Vagina (tissue), 2 donors: ENCODE measurements at regions not wholly inside any gene's neighbourhood (a gene's known extent, or its start where the extent isn't known, plus 50 kb on each side); places are given as distances from the start of the nearest gene placed in this dataset.

Experiments
- DNase-seq, 2 donors: peaks; one replicate each; pipeline ENCODE4 v3.0.0-alpha.2; 2017; ENCODE audit errors: extremely low spot score in 2 of 2
- H3K27ac ChIP-seq: fragments of 200-600 bp; sonication (generic); one replicate; pipeline ENCODE4 v1.5.1; 2019
- H3K27me3 ChIP-seq: fragments of 200-600 bp; sonication (generic); one replicate; pipeline ENCODE4 v1.5.1; 2019
- H3K36me3 ChIP-seq, 2 donors: fragments of 200-600 bp; sonication (generic); one replicate each; pipeline ENCODE4 v1.5.1; 2017 to 2019
- H3K4me1 ChIP-seq: fragments of 200-600 bp; sonication (generic); one replicate; pipeline ENCODE4 v1.5.1; 2019
- H3K4me3 ChIP-seq, 2 donors: fragments of 200-600 bp; sonication (generic); 1 replicate in 1 of 2; 2 replicates in 1 of 2; pipeline ENCODE4 v1.5.1; 2016 to 2019
- H3K9me3 ChIP-seq: fragments of 200-600 bp; sonication (generic); one replicate; pipeline ENCODE4 v1.5.1; 2019
- CTCF ChIP-seq, 3 experiments: fragments of 450-650 bp in 2 of 3; fragments of 200-600 bp in 1 of 3; sonication (generic) in 1 of 3; IDR thresholded peaks; one replicate each; pipeline ENCODE4 v1.5.1; 2017 to 2019; ENCODE audit warnings: antibody characterized with exemption in 3 of 3, mild to moderate bottlenecking in 2 of 3, moderate library complexity in 2 of 3
- POLR2A ChIP-seq, 2 donors: fragments of 450-650 bp; IDR thresholded peaks; one replicate each; pipeline ENCODE4 v1.6.1; 2017; ENCODE audit warnings: antibody characterized with exemption in 2 of 2, mild to moderate bottlenecking in 2 of 2, moderate library complexity in 2 of 2
- POLR2AphosphoS5 ChIP-seq, 2 donors: sonication (generic); formaldehyde crosslinking; IDR thresholded peaks; one replicate each; pipeline ENCODE4 v1.9.0; 2017; ENCODE audit warnings: antibody characterized with exemption in 2 of 2, mild to moderate bottlenecking in 2 of 2, low read depth in 1 of 2; ENCODE audit not compliant: insufficient read depth in 1 of 2
- intact Hi-C: fragments of 100-400 bp; cut with DNase I; formaldehyde crosslinking; loops from one replicate; pipeline ENCODE4 v1.15.1; 2023

GRCh38 chr5:178790371-178790770 lies 59.9 kb upstream of the ZNF354A start:
- H3K9me3 ChIP-seq, result no peaks in the 10 kb centered on the region
- no peak overlapping the region for H3K4me3 ChIP-seq
- TF ChIP-seq POLR2AphosphoS5 (IDR thresholded peaks at IDR 0.05; ENCODE audit: insufficient read depth in 1 of 2, low read depth in 1 of 2) (no peak), CTCF (IDR thresholded peaks at IDR 0.05) (no peak), POLR2A (IDR thresholded peaks at IDR 0.05) (no peak)
- peaks cover 5% of the 10 kb centered on the region for H3K4me1 ChIP-seq
- H3K27me3 ChIP-seq, result no peaks in the 10 kb centered on the region
- H3K36me3 ChIP-seq, result no peaks in the 10 kb centered on the region
- intact Hi-C loops, result no loop called here
- no peak overlapping the region for H3K27ac ChIP-seq
- DNase-seq, result no peak

- Histone ChIP-seq H3K9me3 (no peaks in the 10 kb centered on the region), H3K27ac (no peak overlapping the region), H3K4me1 (peaks cover 5% of the 10 kb centered on the region), H3K27me3 (no peaks in the 10 kb centered on the region), H3K4me3 (no peak overlapping the region), H3K36me3 (no peaks in the 10 kb centered on the region)
- TF ChIP-seq CTCF (IDR thresholded peaks at IDR 0.05) (no peak), POLR2A (IDR thresholded peaks at IDR 0.05) (no peak), POLR2AphosphoS5 (IDR thresholded peaks at IDR 0.05; ENCODE audit: insufficient read depth in 1 of 2, low read depth in 1 of 2) (no peak)
- DNase-seq, result no peak
- intact Hi-C loops, result no loop called here
Measured at GRCh38 chr5:178788381-178789085, 58.1 kb upstream of the ZNF354A start.

- TF ChIP-seq POLR2AphosphoS5 (IDR thresholded peaks at IDR 0.05; ENCODE audit: insufficient read depth in 1 of 2, low read depth in 1 of 2) (no peak), CTCF (IDR thresholded peaks at IDR 0.05) (no peak), POLR2A (IDR thresholded peaks at IDR 0.05) (no peak)
- Histone ChIP-seq H3K9me3 (no peaks in the 10 kb centered on the region), H3K27me3 (no peaks in the 10 kb centered on the region), H3K36me3 (no peaks in the 10 kb centered on the region), H3K27ac (no peak overlapping the region), H3K4me1 (peaks cover 5% of the 10 kb centered on the region), H3K4me3 (no peak overlapping the region)
- intact Hi-C loops, result no loop called here
- DNase-seq, result no peak
Measured at GRCh38 chr5:178787889-178788288, 57.4 kb upstream of the ZNF354A start.

- Histone ChIP-seq H3K4me3 (no peak overlapping the region), H3K4me1 (peaks cover 5% of the 10 kb centered on the region), H3K27me3 (no peaks in the 10 kb centered on the region), H3K27ac (no peak overlapping the region), H3K9me3 (no peaks in the 10 kb centered on the region), H3K36me3 (no peaks in the 10 kb centered on the region)
- intact Hi-C loops, result no loop called here
- TF ChIP-seq POLR2AphosphoS5 (IDR thresholded peaks at IDR 0.05; ENCODE audit: insufficient read depth in 1 of 2, low read depth in 1 of 2) (peak in 1 of 2 donors; percentile 75), POLR2A (IDR thresholded peaks at IDR 0.05) (no peak)
- no peak for DNase-seq
Measured at GRCh38 chr5:178786859-178787499, 56.5 kb upstream of the ZNF354A start.

GRCh38 chr5:178786417-178786816 lies 56.0 kb upstream of the ZNF354A start:
- Histone ChIP-seq H3K27ac (no peak overlapping the region), H3K4me3 (no peak overlapping the region), H3K36me3 (no peaks in the 10 kb centered on the region), H3K27me3 (no peaks in the 10 kb centered on the region), H3K9me3 (no peaks in the 10 kb centered on the region), H3K4me1 (peaks cover 5% of the 10 kb centered on the region)
- intact Hi-C loops, result no loop called here
- no peak for TF ChIP-seq POLR2A (IDR thresholded peaks at IDR 0.05)
- no peak for TF ChIP-seq CTCF (IDR thresholded peaks at IDR 0.05)
- TF ChIP-seq POLR2AphosphoS5 (IDR thresholded peaks at IDR 0.05; ENCODE audit: insufficient read depth in 1 of 2, low read depth in 1 of 2), result no peak
- no peak for DNase-seq
